GM19468 (cell line): ENCODE measurements at regions not wholly inside any gene's neighbourhood (a gene's known extent, or its start where the extent isn't known, plus 50 kb on each side); places are given as distances from the start of the nearest gene placed in this dataset.

Experiments used
- ATAC-seq: cut with Tn5 transposase; IDR thresholded peaks from one replicate; pipeline ENCODE4 v1.9.1; 2021; ENCODE audit warnings: mild to moderate bottlenecking, moderate library complexity, moderate number of reproducible peaks; ENCODE audit not compliant: unreplicated experiment; ENCODE audit errors: extremely low read depth

GRCh38 chrX:109312757-109313156 lies 169.1 kb downstream of the GUCY2F start:
- ATAC-seq: no peak

- no peak for ATAC-seq
Measured at GRCh38 chrX:109310031-109310430, 171.9 kb downstream of the GUCY2F start.

DNA sequence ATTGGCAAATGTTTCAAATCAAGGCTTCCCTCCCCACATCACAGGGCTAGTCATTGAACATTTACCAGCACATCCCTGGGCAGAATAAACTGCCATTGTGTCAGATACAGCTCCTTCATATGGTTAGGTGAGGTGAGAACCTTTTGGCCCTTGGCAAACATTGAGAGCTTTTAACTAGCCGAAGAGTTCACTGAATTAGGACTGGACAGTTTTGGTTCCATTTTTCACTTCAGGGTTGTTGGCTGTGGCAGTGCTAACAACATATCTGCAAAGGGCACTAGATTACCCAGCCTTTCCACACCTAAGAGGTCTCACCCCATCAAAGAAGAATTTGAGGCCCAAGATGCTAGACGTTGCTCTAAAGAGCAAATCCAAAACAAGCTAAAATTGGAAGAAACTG lies 180.7 kb downstream of the GUCY2F start:
- no peak for ATAC-seq

- ATAC-seq: no peak
Measured at GRCh38 chrX:109300415-109300814, 181.5 kb downstream of the GUCY2F start.

DNA sequence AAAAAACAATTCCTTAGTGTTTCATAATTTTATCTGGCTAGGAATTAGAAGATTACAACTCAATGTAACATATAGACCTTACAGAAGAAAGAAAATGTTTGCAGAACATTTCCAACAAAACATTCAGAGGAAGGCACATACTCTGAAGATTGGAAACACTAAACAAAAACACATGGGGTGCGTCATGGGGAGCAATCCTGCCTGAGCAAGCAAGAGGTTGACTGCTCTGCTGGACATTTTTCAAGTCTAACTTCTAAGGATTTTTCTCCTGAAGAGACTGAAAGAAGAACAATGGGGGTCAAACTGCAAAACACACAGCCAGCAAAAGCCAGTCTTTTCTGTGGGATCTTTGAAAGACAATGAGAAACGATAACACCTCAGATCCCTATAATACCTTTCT lies 182.8 kb downstream of the GUCY2F start:
- no peak for ATAC-seq

DNA sequence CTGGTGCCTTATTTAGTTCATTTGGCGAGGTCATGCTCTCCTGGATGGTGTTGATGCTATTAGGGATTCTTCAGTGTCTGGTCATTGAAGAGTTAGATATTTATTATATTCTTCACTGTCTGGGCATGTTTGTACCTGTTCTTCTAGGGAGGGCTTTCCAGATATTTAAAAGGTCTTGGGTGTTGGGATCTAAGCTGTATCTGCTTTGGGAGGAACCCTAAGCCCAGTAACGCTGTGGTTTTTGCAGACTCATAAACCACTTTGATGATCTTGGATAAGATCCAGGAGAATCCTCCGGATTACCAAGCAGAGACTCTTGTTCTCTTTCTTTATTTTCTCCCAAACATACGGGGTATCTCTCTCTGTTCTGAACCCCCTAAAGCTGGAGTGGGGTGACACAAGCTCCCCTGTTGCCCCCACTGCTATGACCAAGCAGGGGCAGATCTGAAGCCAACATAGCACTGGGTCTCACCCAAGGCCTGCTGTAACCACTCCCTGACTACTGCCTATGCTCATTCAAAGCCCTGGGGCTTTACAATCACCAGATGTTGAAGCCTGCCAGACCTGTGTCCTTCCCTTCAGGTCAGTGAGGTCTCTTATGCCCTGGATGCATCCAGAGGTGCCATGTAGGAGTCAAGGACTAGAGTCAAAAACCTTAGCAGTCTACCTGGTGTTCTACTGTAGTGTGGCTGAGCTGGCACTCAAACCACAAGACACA lies 187.6 kb downstream of the GUCY2F start:
- ATAC-seq: no peak

- no peak for ATAC-seq
Measured at GRCh38 chrX:109283870-109284269, 198.0 kb downstream of the GUCY2F start.

GRCh38 chrX:109281483-109282275 lies 200.2 kb downstream of the GUCY2F start:
- peak; percentile 50 for ATAC-seq

DNA sequence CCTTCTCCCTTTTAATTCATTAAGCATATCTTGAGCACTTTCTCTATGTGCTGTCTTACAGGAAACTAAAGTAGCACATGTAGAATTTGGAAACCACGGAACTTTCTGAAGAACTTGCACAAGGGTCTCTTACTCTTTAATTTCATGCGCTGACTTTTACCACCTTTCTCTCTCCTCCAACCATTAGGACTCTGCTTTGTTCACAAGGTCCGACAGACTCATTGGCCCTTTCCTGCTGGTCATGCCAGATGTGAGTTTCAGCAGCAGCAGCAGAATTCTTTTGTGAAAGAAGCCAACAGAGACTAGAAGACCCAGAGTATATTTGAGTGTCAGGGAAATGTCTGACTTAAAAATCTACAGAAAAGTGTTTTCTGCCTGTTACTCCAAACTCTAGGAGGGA lies 207.1 kb downstream of the GUCY2F start:
- ATAC-seq: no peak

DNA sequence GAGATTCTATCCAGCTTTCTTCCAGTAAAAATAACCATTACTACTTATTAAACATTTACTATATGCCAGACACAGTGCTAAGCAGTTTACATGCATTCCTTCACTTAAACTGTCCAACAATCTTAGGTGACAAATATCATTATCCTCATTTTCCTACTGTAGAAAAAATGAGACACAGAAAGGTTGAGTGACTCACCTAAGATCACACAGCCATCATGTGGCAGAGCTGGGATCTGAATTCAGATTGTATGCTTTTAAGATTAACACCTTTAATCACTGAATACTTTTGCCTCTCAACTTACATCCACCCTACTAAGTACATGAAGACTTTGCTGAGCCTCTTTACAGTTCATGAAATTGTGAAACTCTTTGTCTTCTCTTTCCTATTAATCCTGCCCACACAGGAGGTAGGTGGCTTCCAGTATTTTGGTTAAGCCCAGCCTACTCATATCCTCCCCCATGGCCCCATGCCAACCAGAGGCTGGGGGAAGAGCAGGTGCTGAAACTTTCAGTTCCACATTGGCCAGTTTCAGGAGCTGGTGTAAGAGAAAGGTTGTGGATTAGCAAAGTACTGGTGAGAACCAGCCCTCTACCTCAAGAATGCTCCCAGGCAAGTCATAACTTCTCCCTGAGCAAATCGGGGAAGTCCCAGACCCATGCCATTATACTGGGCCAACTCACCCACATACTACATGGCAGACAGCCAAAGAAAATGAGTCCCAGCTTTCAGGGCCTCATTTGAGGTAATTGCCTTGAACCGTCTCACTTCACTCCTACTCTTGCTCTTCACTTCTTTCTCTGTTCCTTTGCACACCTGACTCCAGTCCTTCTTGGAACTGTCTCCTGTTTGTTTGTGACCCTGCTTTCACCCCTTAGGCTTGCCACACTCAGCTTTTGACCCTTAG lies 211.1 kb downstream of the GUCY2F start:
- peak; percentile 98 for ATAC-seq

- ATAC-seq: no peak
Measured at GRCh38 chrX:109268340-109268739, 213.5 kb downstream of the GUCY2F start.

- no peak for ATAC-seq
Measured at GRCh38 chrX:109266034-109266433, 215.9 kb downstream of the GUCY2F start.

DNA sequence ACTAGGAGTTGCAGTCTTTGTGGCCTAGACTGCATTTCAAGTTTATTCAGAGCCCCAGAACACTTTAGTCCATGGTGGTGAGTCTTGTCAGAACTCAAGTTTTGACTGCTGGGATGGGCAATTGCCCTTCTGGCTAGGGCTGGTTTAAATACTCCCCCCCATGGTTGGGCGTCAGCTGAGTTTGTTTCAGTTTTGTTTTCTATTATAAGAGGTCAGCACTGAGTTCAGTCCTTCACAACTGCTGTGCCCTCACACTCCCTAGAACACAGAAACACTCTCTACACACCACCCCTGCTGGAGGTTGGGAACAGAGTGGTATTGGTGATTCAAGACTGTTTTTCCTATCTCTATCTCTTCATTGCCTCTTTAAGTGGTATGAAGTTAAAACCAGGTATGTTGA lies 217.0 kb downstream of the GUCY2F start:
- peak; percentile 55 for ATAC-seq

- no peak for ATAC-seq
Measured at GRCh38 chrX:109261279-109261678, 220.6 kb downstream of the GUCY2F start.

GRCh38 chrX:109252789-109253188 lies 229.1 kb downstream of the GUCY2F start:
- no peak for ATAC-seq

GRCh38 chrX:109218761-109219160 lies 263.1 kb downstream of the GUCY2F start:
- no peak for ATAC-seq

- no peak for ATAC-seq
Measured at GRCh38 chrX:109199726-109200125, 282.2 kb downstream of the GUCY2F start.

GRCh38 chrX:109190542-109190941 lies 291.3 kb downstream of the GUCY2F start:
- no peak for ATAC-seq

DNA sequence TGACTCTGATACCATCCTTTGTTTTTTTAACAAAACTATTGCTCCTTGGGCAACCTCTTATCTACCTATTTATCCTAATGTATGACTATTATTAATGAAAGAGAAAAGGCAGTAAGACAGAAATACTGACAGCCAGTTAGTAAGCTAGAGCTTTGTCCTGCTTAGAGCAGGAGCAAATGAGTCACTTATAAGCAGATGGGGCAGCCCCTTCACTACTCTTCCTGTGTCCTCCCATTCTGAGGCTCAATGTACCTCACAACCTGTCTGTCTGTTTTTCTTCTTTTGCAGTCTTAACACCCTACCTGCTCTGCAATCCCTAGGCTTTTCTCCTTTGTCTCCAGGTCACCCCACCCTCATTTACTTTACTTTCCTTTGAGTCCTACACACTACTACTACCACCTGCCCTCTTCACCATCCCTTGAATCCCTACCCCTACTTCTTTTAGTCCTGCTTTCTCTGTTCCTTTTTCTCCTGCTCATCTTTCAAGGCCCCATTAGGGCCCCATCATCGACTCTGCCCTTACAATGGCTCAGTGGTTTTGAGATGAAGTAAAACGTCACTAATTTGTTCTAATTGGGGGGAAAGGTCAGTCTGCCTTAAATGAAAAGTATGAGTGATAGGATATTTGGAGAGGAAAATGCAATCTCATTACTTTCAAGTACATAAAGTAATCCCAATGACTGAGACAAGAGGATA lies 294.3 kb downstream of the GUCY2F start:
- peak; percentile 56 for ATAC-seq

GRCh38 chrX:109186939-109187338 lies 294.9 kb downstream of the GUCY2F start:
- no peak for ATAC-seq
